B cell (primary cell): ENCODE measurements at regions not wholly inside any gene's neighbourhood (a gene's known extent, or its start where the extent isn't known, plus 50 kb on each side); places are given as distances from the start of the nearest gene placed in this dataset.

Experiments used
- ATAC-seq: fragments of 200-7000 bp; cut with Tn5 transposase; one replicate; pipeline ENCODE4 v1.10.0; 2021; ENCODE audit warnings: low read depth, mild to moderate bottlenecking, moderate number of reproducible peaks, moderate library complexity
- CTCF ChIA-PET: fragments of 350-600 bp; sonication (Branson Sonifier 250); formaldehyde crosslinking; loops from one replicate; lab custom pipeline; 2021; ENCODE audit warnings: antibody characterized with exemption, inconsistent platforms; lab: Charles Lee
- POLR2A ChIA-PET: fragments of 350-600 bp; sonication (Branson Sonifier 250); formaldehyde crosslinking; loops from one replicate; lab custom pipeline; 2021; ENCODE audit warnings: antibody characterized with exemption; lab: Charles Lee
- DNase-seq: peaks from one replicate; pipeline ENCODE4 v3.0.0; 2013
- H2AFZ ChIP-seq: 2 replicates; pipeline ENCODE4 v1.6.1; 2012; ENCODE audit warnings: mild to moderate bottlenecking, low read depth, low read length; ENCODE audit not compliant: insufficient read depth, poor library complexity, severe bottlenecking
- H3K27ac ChIP-seq, 2 donors: 1 replicate in 1 of 2; 2 replicates in 1 of 2; pipeline ENCODE4 v1.5.1; 2012 to 2013; ENCODE audit warnings: low read length in 2 of 2, mild to moderate bottlenecking in 2 of 2, moderate library complexity in 1 of 2
- H3K27me3 ChIP-seq, 4 experiments: fragments of 200-600 bp in 1 of 4; sonication (generic) in 1 of 4; replicated peaks in 1 of 4; 1 replicate in 2 of 4; 2 replicates in 2 of 4; pipeline versions ENCODE4 v1.6.1 to v1.7.0; 2013 to 2016; ENCODE audit warnings: low read length in 3 of 4, mild to moderate bottlenecking in 2 of 4, mixed read lengths in 1 of 4, moderate library complexity in 1 of 4; ENCODE audit not compliant: insufficient read depth in 4 of 4, control insufficient read depth in 3 of 4; ENCODE audit errors: control extremely low read depth in 1 of 4
- H3K36me3 ChIP-seq, 2 experiments: replicated peaks in 1 of 2; 1 replicate in 1 of 2; 2 replicates in 1 of 2; pipeline versions ENCODE4 v1.6.1 to v1.7.1; 2013; ENCODE audit warnings: low read length in 1 of 2; ENCODE audit not compliant: insufficient read depth in 2 of 2, control insufficient read depth in 1 of 2; ENCODE audit errors: control extremely low read depth in 1 of 2, extremely low read depth in 1 of 2
- H3K4me1 ChIP-seq, 2 donors: fragments of 200-600 bp in 1 of 2; sonication (generic) in 1 of 2; 1 replicate in 1 of 2; 2 replicates in 1 of 2; pipeline versions ENCODE4 v1.5.1 to v1.6.1; 2013 to 2017; ENCODE audit warnings: low read length in 2 of 2; ENCODE audit not compliant: control insufficient read depth in 2 of 2, insufficient read depth in 2 of 2
- H3K4me2 ChIP-seq: replicated peaks from 2 replicates; pipeline ENCODE3; 2012; ENCODE audit warnings: mild to moderate bottlenecking, low read depth, low read length; ENCODE audit not compliant: poor library complexity, severe bottlenecking
- H3K4me3 ChIP-seq, 5 experiments: fragments of 200-600 bp in 1 of 5; sonication (generic) in 1 of 5; 1 replicate in 3 of 5; 2 replicates in 2 of 5; pipeline versions ENCODE4 v1.5.1 to v1.7.0; 2011 to 2016; ENCODE audit warnings: low read length in 4 of 5, mild to moderate bottlenecking in 4 of 5, low read depth in 2 of 5, control low read depth in 1 of 5, moderate library complexity in 1 of 5; ENCODE audit not compliant: insufficient read depth in 1 of 5; ENCODE audit errors: control extremely low read depth in 1 of 5, extremely low read depth in 1 of 5
- H3K79me2 ChIP-seq: fragments of 200-600 bp; sonication (generic); one replicate; pipeline ENCODE4 v1.6.0; 2016; ENCODE audit warnings: low read length; ENCODE audit not compliant: control insufficient read depth, insufficient read depth
- H3K9ac ChIP-seq: fragments of 200-600 bp; sonication (generic); 2 replicates; pipeline ENCODE4 v1.6.1; 2017; ENCODE audit warnings: mild to moderate bottlenecking, low read length, moderate library complexity
- H3K9me3 ChIP-seq, 3 donors: one replicate each; pipeline versions ENCODE4 v1.6.1 to v1.7.1; 2013; ENCODE audit warnings: low read length in 2 of 3; ENCODE audit not compliant: control insufficient read depth in 2 of 3, insufficient read depth in 1 of 3; ENCODE audit errors: control extremely low read depth in 1 of 3
- H4K20me1 ChIP-seq: 2 replicates; pipeline ENCODE4 v1.6.0; 2012; ENCODE audit warnings: mild to moderate bottlenecking, low read length; ENCODE audit not compliant: insufficient read depth, control insufficient read depth, poor library complexity, severe bottlenecking
- H3K27ac Mint-ChIP-seq: one replicate; pipeline ENCODE4 v1.8.0; 2021; ENCODE audit warnings: mixed read lengths
- H3K27me3 Mint-ChIP-seq: one replicate; pipeline ENCODE4 v1.8.0; 2021; ENCODE audit warnings: mixed read lengths
- H3K4me1 Mint-ChIP-seq: one replicate; pipeline ENCODE4 v1.8.0; 2021; ENCODE audit warnings: mixed read lengths
- H3K4me3 Mint-ChIP-seq: one replicate; pipeline ENCODE4 v1.8.0; 2021; ENCODE audit warnings: mixed read lengths
- H3K9me3 Mint-ChIP-seq: one replicate; pipeline ENCODE4 v1.8.0; 2022; ENCODE audit warnings: mixed read lengths; ENCODE audit not compliant: insufficient read depth
- EZH2 ChIP-seq: IDR thresholded peaks from 2 replicates; pipeline ENCODE4 v1.6.1; 2012; ENCODE audit warnings: borderline replicate concordance, low read depth, mild to moderate bottlenecking, moderate library complexity, low read length; ENCODE audit not compliant: insufficient read depth, poor library complexity, severe bottlenecking
- WGBS: methylation state at CpG from one replicate; pipeline ENCODE4 v1.1.5; 2013; ENCODE audit warnings: missing lambda C conversion rate; ENCODE audit not compliant: insufficient coverage; 5-methylcytosine and 5-hydroxymethylcytosine counted together
- intact Hi-C: fragments of 100-400 bp; cut with micrococcal nuclease; formaldehyde crosslinking; loops from one replicate; pipeline ENCODE4 v1.10.0; 2022
- TF ChIP-seq, protein P1 (sequence below): fragments of 200-600 bp; IDR thresholded peaks from one replicate; pipeline ENCODE4 v1.8.0; 2022; ENCODE audit warnings: antibody characterized with exemption, mild to moderate bottlenecking

DNA sequence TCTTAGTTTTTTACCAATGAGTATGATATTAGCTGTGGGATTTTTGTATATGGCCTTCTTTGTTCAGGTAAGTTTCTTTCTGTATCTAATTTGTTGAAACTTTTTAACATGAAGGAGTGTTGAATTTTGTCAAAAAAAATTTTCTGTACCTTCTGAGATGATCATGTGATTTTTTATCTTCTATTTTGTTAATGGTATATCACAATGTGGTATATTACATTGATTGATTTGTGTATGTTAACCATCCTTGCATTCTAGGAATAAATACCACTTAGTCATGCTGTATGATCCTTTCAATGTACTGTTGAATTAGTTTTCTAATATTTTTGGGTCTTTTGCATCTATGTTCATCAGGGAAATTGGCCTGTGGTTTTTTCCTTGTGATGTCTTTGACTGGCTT is 92.5 kb upstream of the MNS1 start:
- Mint-ChIP-seq H3K4me3 (no peak overlapping the region), H3K4me1 (no peaks in the 10 kb centered on the region), H3K9me3 (peaks cover 9% of the 10 kb centered on the region), H3K27ac (no peak overlapping the region), H3K27me3 (peaks cover under 1% of the 10 kb centered on the region)
- no peaks in the 10 kb centered on the region for H3K36me3 ChIP-seq
- ATAC-seq = no peak
- no peak for DNase-seq
- TF ChIP-seq EZH2 = no peak
- TF ChIP-seq, protein P1, sequence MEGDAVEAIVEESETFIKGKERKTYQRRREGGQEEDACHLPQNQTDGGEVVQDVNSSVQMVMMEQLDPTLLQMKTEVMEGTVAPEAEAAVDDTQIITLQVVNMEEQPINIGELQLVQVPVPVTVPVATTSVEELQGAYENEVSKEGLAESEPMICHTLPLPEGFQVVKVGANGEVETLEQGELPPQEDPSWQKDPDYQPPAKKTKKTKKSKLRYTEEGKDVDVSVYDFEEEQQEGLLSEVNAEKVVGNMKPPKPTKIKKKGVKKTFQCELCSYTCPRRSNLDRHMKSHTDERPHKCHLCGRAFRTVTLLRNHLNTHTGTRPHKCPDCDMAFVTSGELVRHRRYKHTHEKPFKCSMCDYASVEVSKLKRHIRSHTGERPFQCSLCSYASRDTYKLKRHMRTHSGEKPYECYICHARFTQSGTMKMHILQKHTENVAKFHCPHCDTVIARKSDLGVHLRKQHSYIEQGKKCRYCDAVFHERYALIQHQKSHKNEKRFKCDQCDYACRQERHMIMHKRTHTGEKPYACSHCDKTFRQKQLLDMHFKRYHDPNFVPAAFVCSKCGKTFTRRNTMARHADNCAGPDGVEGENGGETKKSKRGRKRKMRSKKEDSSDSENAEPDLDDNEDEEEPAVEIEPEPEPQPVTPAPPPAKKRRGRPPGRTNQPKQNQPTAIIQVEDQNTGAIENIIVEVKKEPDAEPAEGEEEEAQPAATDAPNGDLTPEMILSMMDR = no peak
- H3K79me2 ChIP-seq = no peaks in the 10 kb centered on the region
- H3K4me3 ChIP-seq = no peak overlapping the region
- no peaks in the 10 kb centered on the region for H4K20me1 ChIP-seq
- H3K9me3 ChIP-seq = peaks cover 4 to 16% (median 15%) of the 10 kb centered on the region in 3 donors
- no peak overlapping the region for H3K27ac ChIP-seq
- ChIA-PET CTCF (no interaction called here), POLR2A (no interaction called here)
- peaks cover 0 to 2% (median 0%) of the 10 kb centered on the region in 4 experiments for H3K27me3 ChIP-seq
- intact Hi-C loops = no loop called here
- no peak overlapping the region for H3K9ac ChIP-seq
- no peak overlapping the region for H3K4me2 ChIP-seq
- no peaks in the 10 kb centered on the region for H3K4me1 ChIP-seq
- H2AFZ ChIP-seq = no peak overlapping the region

DNA sequence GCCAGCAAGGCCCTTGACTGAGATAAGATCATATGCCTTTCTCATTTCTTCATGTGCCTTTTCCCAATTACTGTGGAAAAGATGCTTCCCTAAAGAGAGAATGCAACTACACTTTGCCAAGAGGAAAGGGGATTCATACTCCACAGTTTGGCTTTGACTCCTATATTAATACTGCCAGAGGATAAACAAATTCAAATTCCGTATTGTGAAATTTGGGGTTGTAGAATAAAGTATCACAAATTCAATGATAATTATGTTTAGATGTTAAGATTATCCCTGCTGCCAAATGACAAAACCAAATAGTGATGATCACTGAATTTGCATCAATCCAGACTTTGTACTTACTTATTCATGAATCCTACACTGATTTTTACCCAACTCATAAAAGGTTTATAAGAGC is 88.5 kb upstream of the MNS1 start:
- Mint-ChIP-seq H3K9me3 (peaks cover 9% of the 10 kb centered on the region), H3K4me3 (no peak overlapping the region), H3K27me3 (peaks cover 4% of the 10 kb centered on the region), H3K27ac (no peak overlapping the region), H3K4me1 (no peaks in the 10 kb centered on the region)
- no CpG with 5 or more reads among the region's 1 CpG for WGBS
- intact Hi-C loops = no loop called here
- no peak overlapping the region for H2AFZ ChIP-seq
- H3K9ac ChIP-seq = no peak overlapping the region
- no peak overlapping the region for H3K27ac ChIP-seq
- POLR2A ChIA-PET = no interaction called here
- H3K9me3 ChIP-seq = peaks cover 0 to 16% (median 15%) of the 10 kb centered on the region in 3 donors
- no peaks in the 10 kb centered on the region for H4K20me1 ChIP-seq
- no peak overlapping the region for H3K4me3 ChIP-seq
- H3K4me1 ChIP-seq = no peaks in the 10 kb centered on the region
- CTCF ChIA-PET = no interaction called here
- H3K79me2 ChIP-seq = no peaks in the 10 kb centered on the region
- TF ChIP-seq EZH2 = no peak
- TF ChIP-seq, protein P1 = no peak
- DNase-seq (no peak), ATAC-seq (no peak)
- no peaks in the 10 kb centered on the region for H3K27me3 ChIP-seq
- no peak overlapping the region for H3K4me2 ChIP-seq
- H3K36me3 ChIP-seq = no peaks in the 10 kb centered on the region
